Liver (tissue), 8 donors: ENCODE measurements at regions not wholly inside any gene's neighbourhood (a gene's known extent, or its start where the extent isn't known, plus 50 kb on each side); places are given as distances from the start of the nearest gene placed in this dataset.

ENCODE experiments used
- DNase-seq: peaks from one replicate; pipeline ENCODE4 v3.0.0-alpha.2; 2017; ENCODE audit warnings: low spot score
- H3K27ac ChIP-seq, 2 donors: one replicate each; pipeline ENCODE4 v1.7.0; 2013; ENCODE audit warnings: inconsistent platforms in 2 of 2, low read length in 2 of 2, control low read depth in 1 of 2, low read depth in 1 of 2, mild to moderate bottlenecking in 1 of 2
- H3K27me3 ChIP-seq, 4 donors: one replicate each; pipeline versions ENCODE4 v1.6.1 to v1.7.0; 2013; ENCODE audit warnings: low read length in 3 of 4, inconsistent platforms in 1 of 4, mild to moderate bottlenecking in 1 of 4, moderate library complexity in 1 of 4; ENCODE audit not compliant: control insufficient read depth in 4 of 4, insufficient read depth in 4 of 4
- H3K36me3 ChIP-seq, 4 donors: one replicate each; pipeline versions ENCODE4 v1.6.1 to v1.7.0; 2013; ENCODE audit warnings: low read length in 3 of 4, mild to moderate bottlenecking in 3 of 4, low read depth in 1 of 4, moderate library complexity in 1 of 4; ENCODE audit not compliant: control insufficient read depth in 4 of 4, insufficient read depth in 3 of 4
- H3K4me1 ChIP-seq, 4 donors: one replicate each; pipeline versions ENCODE4 v1.6.1 to v1.7.0; 2013; ENCODE audit warnings: low read length in 3 of 4, mild to moderate bottlenecking in 3 of 4, moderate library complexity in 1 of 4; ENCODE audit not compliant: control insufficient read depth in 4 of 4, insufficient read depth in 4 of 4
- H3K4me3 ChIP-seq, 3 donors: one replicate each; pipeline versions ENCODE4 v1.6.1 to v1.7.0; 2013; ENCODE audit warnings: low read length in 3 of 3, control low read depth in 1 of 3, low read depth in 1 of 3, mild to moderate bottlenecking in 1 of 3
- H3K9ac ChIP-seq, 2 donors: one replicate each; pipeline ENCODE4 v1.7.0; 2013; ENCODE audit warnings: low read length in 2 of 2, mild to moderate bottlenecking in 2 of 2, moderate library complexity in 2 of 2, control low read depth in 1 of 2, low read depth in 1 of 2
- H3K9me3 ChIP-seq, 4 donors: one replicate each; pipeline versions ENCODE4 v1.6.1 to v1.7.0; 2013; ENCODE audit warnings: low read length in 3 of 4; ENCODE audit not compliant: control insufficient read depth in 4 of 4
- ATF3 ChIP-seq: IDR thresholded peaks from 2 replicates; pipeline ENCODE4 v1.6.1; 2016; ENCODE audit warnings: antibody characterized with exemption
- CTCF ChIP-seq: fragments of 150-350 bp; IDR thresholded peaks from 2 replicates; pipeline ENCODE4 v1.5.1; 2017; ENCODE audit warnings: improper control_type of control experiment, low read depth, low read length; ENCODE audit not compliant: missing input control
- EGR1 ChIP-seq, 2 donors: IDR thresholded peaks; 2 replicates each; pipeline ENCODE4 v1.6.1; 2016 to 2018; ENCODE audit warnings: antibody characterized with exemption in 2 of 2, low read depth in 2 of 2
- FOXA1 ChIP-seq: IDR thresholded peaks from 2 replicates; pipeline ENCODE4 v1.6.1; 2016; ENCODE audit warnings: antibody characterized with exemption
- FOXA2 ChIP-seq: IDR thresholded peaks from 2 replicates; pipeline ENCODE4 v1.6.1; 2016; ENCODE audit warnings: antibody characterized with exemption
- GABPA ChIP-seq, 2 donors: IDR thresholded peaks in 1 of 2; conservative IDR thresholded peaks in 1 of 2; 2 replicates each; pipeline ENCODE4 v1.6.1; 2016; ENCODE audit warnings: antibody characterized with exemption in 2 of 2, mild to moderate bottlenecking in 1 of 2, moderate library complexity in 1 of 2
- HNF4A ChIP-seq, 2 donors: conservative IDR thresholded peaks; 2 replicates each; pipeline ENCODE4 v1.6.1; 2016; ENCODE audit warnings: antibody characterized with exemption in 2 of 2, mild to moderate bottlenecking in 2 of 2
- HNF4G ChIP-seq: IDR thresholded peaks from 2 replicates; pipeline ENCODE4 v1.6.1; 2016; ENCODE audit warnings: antibody characterized with exemption
- JUND ChIP-seq, 2 donors: IDR thresholded peaks; 2 replicates each; pipeline ENCODE4 v1.6.1; 2016; ENCODE audit warnings: antibody characterized with exemption in 2 of 2
- MAX ChIP-seq: IDR thresholded peaks from 2 replicates; pipeline ENCODE4 v1.6.1; 2016; ENCODE audit warnings: antibody characterized with exemption
- NR2F2 ChIP-seq: IDR thresholded peaks from 2 replicates; pipeline ENCODE4 v1.6.1; 2016; ENCODE audit warnings: antibody characterized with exemption
- RAD21 ChIP-seq, 2 donors: IDR thresholded peaks; 2 replicates each; pipeline ENCODE4 v1.6.1; 2016; ENCODE audit warnings: antibody characterized with exemption in 2 of 2, mild to moderate bottlenecking in 2 of 2
- REST ChIP-seq: IDR thresholded peaks from 2 replicates; pipeline ENCODE4 v1.6.1; 2016; ENCODE audit warnings: antibody characterized with exemption, mild to moderate bottlenecking
- RXRA ChIP-seq, 2 donors: IDR thresholded peaks; 2 replicates each; pipeline ENCODE4 v1.6.1; 2017 to 2018; ENCODE audit warnings: antibody characterized with exemption in 2 of 2, mild to moderate bottlenecking in 1 of 2
- SP1 ChIP-seq: IDR thresholded peaks from 2 replicates; pipeline ENCODE4 v1.6.1; 2018; ENCODE audit warnings: antibody characterized with exemption, mild to moderate bottlenecking
- TAF1 ChIP-seq: conservative IDR thresholded peaks from 2 replicates; pipeline ENCODE4 v1.6.1; 2016; ENCODE audit warnings: antibody characterized with exemption, mild to moderate bottlenecking
- YY1 ChIP-seq: IDR thresholded peaks from 2 replicates; pipeline ENCODE4 v1.6.1; 2016; ENCODE audit warnings: antibody characterized with exemption, mild to moderate bottlenecking
- ZBTB33 ChIP-seq: IDR thresholded peaks from 2 replicates; pipeline ENCODE4 v1.6.1; 2016; ENCODE audit warnings: antibody characterized with exemption
- WGBS: extraction: QIAGEN DNeasy Blood & Tissue Kit; methylation state at CpG from one replicate; pipeline ENCODE4 v1.1.7; 2013; 5-methylcytosine and 5-hydroxymethylcytosine counted together
- donor health status: healthy.
- donor health status: healthy.
- donor health status: healthy.
- donor health status: healthy.
- donor health status: healthy.

GRCh38 chr17:53696286-53696685, 126.4 kb upstream of the KIF2B start:
- DNase-seq = no peak
- WGBS = 60% methylated on average over 5 of the region's 5 CpGs
- H3K9me3 ChIP-seq = no peaks in the 10 kb centered on the region
- H3K4me3 ChIP-seq = no peak overlapping the region
- H3K27me3 ChIP-seq = no peaks in the 10 kb centered on the region
- H3K36me3 ChIP-seq = no peaks in the 10 kb centered on the region
- no peak overlapping the region for H3K27ac ChIP-seq
- no peak overlapping the region for H3K9ac ChIP-seq
- TF ChIP-seq SP1 (no peak), HNF4G (no peak), YY1 (no peak), GABPA (IDR thresholded peaks at IDR 0.05 in 1 of 2, conservative IDR thresholded peaks at IDR 0.05 in 1 of 2) (no peak), ATF3 (no peak), ZBTB33 (no peak), EGR1 (IDR thresholded peaks at IDR 0.05; ENCODE audit: low read depth in 2 of 2) (no peak), REST (no peak), HNF4A (conservative IDR thresholded peaks at IDR 0.05) (no peak), TAF1 (no peak), RXRA (IDR thresholded peaks at IDR 0.05) (no peak), JUND (IDR thresholded peaks at IDR 0.05) (no peak), NR2F2 (no peak), CTCF (no peak), FOXA1 (no peak), FOXA2 (no peak), MAX (no peak)
- H3K4me1 ChIP-seq = no peaks in the 10 kb centered on the region

- H3K27ac ChIP-seq = no peak overlapping the region
- peaks cover 0 to 6% (median 0%) of the 10 kb centered on the region in 4 donors for H3K9me3 ChIP-seq
- DNase-seq = no peak
- no peak overlapping the region for H3K9ac ChIP-seq
- no peaks in the 10 kb centered on the region for H3K4me1 ChIP-seq
- no peaks in the 10 kb centered on the region for H3K27me3 ChIP-seq
- WGBS = 65% methylated on average over 3 of the region's 3 CpGs
- H3K36me3 ChIP-seq = no peaks in the 10 kb centered on the region
- H3K4me3 ChIP-seq = no peak overlapping the region
- no peak for TF ChIP-seq ZBTB33
- no peak for TF ChIP-seq RAD21 (IDR thresholded peaks at IDR 0.05)
- TF ChIP-seq HNF4A (conservative IDR thresholded peaks at IDR 0.05) = no peak
- TF ChIP-seq CTCF = no peak
- no peak for TF ChIP-seq GABPA (IDR thresholded peaks at IDR 0.05 in 1 of 2, conservative IDR thresholded peaks at IDR 0.05 in 1 of 2)
- TF ChIP-seq ATF3 = no peak
- no peak for TF ChIP-seq MAX
- TF ChIP-seq RXRA (IDR thresholded peaks at IDR 0.05) = no peak
- no peak for TF ChIP-seq YY1
These were observed 135.4 kb upstream of the KIF2B start for GRCh38 chr17:53687324-53687723.
